GM21619 (cell line): ENCODE measurements at regions not wholly inside any gene's neighbourhood (a gene's known extent, or its start where the extent isn't known, plus 50 kb on each side); places are given as distances from the start of the nearest gene placed in this dataset.
"Not testable (repeated sequence)": the region's sequence is repeated elsewhere in the genome, so short reads cannot be mapped to it uniquely, and the experiment has no call there.

Experiments
- ATAC-seq: cut with Tn5 transposase; IDR thresholded peaks from one replicate; pipeline ENCODE4 v1.9.1; 2021; ENCODE audit not compliant: unreplicated experiment

DNA sequence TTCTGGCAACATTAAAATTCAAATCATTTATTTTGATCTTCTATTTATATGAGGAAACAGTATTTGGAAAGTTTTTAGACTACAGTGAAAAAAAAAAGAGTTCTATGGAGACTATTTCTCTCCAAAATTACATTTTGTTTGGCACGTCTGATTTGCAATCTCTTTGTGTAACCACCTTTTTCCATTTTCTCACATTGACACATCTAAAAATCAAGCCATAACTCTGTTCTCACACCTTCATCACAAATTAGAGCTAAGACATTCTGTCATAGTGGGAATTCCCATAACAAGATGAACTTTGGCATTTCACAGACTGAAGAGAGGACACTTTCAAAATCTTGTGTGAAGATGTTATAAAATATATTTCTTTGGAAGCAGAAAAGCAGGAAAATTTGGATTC, 468.9 kb downstream of the GRIA2 start:
- no peak for ATAC-seq

DNA sequence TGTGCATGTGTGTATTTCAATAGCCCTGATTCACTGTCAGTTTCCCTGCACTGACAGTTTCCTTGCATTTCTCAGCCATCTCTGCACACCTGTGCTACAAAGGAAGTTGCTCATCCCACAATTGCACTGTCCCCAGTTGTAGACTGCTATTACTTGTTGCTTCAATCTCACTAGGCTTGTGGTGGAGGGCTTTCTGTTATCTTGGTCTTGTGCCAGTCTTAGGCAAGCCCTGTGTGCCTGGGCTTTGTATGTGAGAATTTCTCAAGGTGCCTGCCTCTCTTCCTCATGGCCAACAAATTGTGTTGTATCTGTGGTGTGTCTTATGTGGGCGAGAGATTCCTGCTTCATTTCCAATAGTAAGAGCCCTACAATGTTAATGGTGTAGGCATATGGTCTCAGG, 467.4 kb downstream of the GRIA2 start:
- no peak for ATAC-seq

DNA sequence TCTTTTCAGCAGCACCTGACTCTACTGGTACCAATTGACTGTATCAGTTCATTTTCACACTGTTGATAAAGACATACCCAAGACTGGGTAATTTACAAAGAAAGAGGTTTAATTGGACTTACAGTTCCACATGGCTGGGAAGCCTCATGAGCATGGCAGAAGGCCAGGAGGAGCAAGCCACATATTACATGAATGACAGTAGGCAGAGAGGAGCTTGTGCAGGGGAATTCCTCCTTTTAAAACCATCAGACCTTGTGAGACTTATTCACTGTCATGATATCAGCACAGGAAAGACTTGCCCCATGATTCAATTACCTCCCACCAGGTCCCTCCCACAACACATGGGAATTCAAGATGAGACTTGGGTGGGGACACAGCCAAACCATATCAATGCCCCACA, 458.8 kb downstream of the GRIA2 start:
- not testable (repeated sequence) for ATAC-seq

DNA sequence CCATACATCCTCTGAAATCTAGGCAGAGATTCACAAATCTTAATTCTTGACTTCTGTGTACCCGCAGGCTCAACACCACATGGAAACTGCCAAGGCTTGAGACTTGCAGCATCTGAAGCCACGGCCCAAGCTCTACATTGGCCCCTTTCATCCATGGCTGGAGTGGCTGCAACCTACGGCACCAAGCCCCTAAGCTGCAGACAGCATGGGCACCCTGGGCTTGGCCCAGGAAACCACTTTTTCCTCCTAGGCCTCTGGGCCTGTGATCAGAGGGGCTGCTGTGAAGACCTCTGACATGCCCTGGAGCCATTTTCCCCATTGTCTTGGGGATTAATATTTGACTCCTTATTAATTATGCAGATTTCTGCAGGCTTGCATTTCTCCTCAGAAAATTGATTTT, 457.9 kb downstream of the GRIA2 start:
- ATAC-seq: no peak

DNA sequence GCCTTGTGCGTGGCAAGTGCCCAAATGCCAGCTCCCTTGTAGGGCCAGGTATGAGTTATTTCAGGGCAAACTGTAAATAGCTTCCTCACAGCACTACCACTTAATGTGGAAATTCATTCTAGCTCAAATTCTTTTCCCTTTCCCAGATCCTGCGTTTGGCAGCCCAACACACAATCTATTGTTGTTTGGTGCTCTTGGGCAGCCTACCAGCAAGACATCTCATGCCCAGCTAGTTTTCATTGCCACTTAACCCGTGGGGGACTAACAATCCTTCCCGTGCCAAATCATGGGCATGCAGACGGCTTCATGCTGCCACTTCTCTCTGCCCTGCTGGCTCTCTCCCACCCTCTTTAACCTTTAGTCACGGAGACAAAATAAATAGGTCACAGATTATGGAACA, 454.2 kb downstream of the GRIA2 start:
- ATAC-seq: no peak

DNA sequence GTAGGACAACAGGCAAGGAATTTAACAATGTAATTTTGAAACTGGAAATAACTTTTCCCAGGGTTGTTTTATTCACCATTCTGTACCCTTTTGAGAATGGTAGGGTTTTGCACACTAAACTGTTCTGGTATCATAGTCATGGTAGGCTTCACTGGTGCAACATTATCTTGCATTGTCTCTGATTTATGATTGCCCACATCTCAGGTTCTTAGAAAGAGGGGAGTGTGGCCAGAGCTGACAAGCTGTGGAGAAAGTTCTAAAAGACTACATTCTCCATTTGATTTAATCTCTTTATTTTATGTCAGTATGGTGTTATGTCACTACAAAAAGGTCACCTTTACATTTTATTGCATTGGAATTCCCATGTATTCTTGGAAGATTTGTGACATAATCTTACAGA, 447.3 kb downstream of the GRIA2 start:
- no peak for ATAC-seq

DNA sequence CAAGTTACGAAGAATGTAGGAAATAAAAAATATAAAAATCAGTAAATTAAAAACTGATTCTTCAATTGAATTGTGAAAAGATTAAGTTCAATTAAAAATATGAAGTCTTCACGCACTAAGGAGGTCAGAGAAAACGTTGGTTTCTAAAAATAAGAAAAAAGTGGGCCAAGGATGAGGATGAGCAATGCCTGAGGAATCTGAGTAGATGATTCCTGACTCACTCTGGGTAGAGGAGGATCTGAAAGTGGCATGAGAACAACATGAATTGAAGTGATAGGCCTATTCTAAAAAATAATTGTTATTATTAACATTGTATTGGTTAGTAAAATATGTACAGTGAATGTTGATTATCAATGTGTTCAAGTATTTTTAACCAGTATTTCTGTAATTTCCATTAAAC, 444.2 kb downstream of the GRIA2 start:
- ATAC-seq: no peak

DNA sequence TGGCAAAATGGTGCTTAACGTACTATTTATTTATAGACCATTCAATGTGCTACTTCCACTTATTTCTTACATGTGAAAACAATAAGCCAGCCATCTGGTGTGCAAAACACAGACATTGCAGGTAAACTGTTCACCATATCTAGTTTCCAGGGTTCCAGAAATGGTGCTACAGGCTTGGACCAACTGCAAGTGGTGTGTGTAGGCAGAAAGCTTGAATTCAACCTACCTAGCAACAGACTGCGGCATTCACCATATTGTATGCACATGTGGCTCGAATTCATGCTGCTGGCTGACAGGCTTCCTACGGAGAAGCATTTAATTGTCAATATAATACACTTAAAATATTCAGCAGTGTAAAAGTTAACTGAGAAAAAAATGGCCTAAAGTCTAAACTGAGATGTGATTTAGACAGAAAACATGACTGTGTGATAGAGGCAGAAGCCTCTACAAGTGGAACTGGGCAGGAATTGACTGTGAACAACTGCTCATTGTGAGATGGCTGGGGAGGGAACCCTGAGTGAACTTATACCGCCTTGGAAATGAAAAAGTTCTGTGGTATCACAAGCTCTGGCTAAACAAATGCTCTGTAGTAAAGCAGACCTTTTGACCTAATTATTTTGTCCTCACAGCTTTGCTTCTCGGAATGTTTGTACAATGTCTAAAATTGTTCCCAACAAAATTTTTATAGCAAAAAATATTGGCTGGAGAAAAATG, 434.7 kb downstream of the GRIA2 start:
- no peak for ATAC-seq

DNA sequence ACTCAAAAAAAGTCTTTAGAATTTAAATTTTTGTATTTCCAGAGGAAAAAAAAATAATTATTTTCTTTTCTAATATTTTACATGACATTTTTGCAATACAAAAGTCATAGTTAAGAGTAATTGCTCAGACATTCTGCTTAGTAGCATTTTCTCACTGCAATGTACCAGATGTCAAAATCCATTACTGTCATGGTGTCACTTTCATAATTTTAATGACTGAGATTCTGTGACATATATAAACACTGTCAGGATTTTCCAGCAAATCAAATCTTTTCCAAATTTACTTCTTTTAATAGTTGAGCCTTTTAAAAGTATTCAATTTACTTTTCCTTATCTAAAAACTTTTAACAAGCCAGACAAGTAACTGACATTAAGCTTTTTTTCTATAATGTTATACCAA, 422.7 kb downstream of the GRIA2 start:
- ATAC-seq: no peak

DNA sequence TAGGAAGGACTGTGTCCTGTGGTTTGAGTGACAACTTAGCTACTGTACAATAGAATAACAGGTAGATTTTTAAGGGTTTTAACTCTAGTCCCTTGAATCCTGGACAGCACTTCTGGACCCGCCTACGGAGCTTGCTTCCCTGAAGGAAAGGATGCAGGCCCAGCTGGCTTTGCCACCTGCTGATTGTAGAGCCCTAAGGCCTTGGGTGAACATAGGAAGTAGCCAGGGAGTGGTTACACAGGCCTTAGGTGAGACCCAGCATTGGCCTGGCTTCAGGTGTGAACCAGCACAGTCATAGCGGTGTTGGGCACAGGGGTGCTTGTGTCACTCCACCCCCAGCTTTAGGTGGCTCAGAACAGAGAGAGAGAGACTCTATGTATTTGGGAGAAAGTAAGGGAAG, 413.5 kb downstream of the GRIA2 start:
- ATAC-seq: no peak

DNA sequence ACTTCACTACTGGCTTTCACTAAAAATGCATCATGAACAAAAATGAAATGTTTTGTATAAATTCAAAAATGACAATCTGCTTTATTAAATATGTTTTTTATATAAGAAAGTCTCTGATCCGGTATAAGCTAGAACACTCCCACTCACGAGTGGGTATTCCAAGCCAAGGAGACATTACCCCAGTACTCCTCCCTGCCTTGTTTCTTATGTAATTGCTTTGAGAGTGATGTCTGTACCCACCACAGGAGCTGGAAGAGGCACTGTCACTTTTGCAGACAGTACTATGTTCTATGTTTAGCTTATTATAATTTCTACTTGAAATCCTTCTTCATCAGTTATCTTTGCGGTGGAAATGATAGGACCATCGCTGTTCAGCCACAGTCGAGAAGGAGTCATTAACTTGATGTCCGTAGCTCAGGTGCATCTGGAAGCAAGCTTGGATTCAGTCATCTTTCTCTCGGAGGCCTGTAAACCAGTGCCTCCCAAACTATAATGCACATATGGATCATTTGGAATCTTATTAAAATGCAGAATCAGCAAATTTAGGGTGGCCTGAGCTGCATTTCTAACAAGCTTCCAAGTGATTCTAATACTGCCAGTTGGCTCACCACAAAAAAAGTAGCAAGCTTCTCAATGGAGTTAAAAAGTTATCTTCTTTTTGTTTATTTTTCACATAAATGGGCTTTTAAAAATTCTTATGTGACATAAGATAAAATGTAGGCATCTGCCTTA, 396.4 kb downstream of the GRIA2 start:
- no peak for ATAC-seq

DNA sequence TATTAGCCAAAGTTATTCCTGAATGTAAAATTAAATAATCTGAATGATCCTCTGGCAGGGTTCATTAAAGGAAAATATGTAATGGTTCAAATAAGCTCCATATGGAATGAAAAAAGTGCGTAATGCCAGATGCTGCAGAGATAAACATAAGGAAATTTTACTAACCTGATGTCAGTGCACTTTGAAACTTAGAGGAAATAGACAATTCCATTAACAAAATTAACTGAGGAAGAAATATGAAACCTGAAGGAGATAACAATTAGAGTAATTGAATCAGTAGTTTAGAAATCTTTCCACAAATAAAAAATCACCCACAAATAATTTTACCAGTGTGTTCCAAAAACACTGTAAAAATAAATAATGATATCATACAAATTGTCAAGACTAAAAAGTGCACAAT, 387.5 kb downstream of the GRIA2 start:
- ATAC-seq: no peak

DNA sequence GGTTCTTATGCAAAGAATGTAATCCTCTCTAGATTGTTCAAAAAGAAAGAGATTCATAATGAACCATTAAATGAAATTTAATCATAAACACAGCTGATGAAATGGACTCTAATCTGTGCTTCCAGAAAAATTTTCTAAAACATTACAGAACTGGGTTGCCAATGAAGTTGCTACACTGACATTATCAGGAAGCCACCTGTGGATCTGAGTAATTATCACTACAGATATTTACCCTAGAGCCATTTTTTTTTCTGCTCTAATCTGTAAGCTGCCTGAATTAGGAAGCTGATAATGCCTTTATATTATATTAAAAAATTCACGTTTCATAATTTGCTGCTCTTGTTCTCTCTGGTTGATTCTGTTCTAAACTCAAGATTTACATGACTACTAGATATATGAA, 380.1 kb downstream of the GRIA2 start:
- no peak for ATAC-seq

DNA sequence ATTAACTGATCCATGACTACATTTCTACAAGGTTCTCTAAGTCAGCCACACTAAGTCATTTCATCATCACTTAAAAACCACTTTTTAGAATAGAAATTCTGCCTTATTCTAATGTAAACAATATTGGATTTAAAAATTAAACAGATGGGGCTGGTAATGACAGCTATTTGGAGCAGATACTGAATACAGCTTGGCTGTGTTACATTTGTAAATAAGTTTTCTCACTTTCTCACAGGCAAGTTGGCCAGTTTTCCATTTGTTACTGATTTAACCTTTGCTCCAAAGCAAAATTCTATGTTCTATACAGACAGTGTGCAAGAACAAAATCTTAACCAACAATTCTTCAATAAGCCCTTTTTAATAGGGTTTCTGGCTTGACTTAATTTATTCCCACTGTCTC, 370.7 kb downstream of the GRIA2 start:
- ATAC-seq: no peak

DNA sequence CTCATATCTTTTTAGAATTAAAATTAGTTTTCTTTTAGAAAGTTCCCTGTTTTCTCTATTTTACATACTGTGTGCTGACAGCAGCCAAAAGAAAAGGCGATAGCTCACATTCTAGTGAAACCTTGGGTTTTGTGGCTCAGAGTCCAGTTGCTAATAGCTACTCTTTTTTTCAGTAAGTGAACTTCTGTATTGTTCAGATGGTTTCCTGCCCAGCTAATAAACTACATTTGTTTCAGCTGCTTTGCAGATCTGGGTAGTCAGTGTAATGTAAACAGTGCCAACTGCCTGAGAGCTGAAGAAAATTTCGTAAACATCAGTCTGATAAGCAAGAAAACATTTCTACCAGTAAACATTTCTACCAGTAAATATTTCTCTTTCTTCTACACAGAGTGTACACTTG, 370.2 kb downstream of the GRIA2 start:
- no peak for ATAC-seq

DNA sequence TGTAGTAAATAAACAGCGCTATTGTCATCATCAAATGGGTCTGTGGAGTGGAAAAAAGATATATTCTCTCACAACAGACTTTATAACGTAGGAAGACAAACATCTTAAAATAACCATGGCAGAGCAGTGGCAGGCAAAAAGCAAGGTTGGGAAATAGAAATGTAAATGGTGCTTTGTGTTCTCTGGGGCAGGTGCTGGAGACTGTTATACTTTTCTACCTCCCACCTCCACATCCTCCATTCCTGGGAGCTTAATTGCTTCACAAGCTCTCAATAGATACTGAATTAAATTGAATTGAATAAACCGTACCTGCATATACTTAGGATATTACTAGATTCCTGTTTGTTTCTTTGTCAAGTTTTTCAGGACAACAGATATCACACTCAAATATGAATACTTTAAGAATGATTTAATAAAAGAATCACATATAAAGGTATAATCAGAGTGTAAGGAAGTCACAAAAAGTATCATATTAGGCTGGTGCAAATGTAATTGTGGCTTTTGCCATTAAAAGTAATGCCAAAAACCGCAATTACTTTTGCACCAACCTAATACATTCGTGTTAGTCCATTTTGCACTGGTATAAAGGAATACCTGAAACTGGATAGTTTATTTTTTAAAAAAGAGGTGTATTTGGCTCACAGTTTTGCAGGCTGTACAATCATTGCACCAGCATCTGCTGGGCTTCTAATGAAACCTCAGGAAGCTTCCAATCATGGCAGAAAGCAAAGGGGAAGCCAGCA, 367.3 kb downstream of the GRIA2 start:
- no peak for ATAC-seq

DNA sequence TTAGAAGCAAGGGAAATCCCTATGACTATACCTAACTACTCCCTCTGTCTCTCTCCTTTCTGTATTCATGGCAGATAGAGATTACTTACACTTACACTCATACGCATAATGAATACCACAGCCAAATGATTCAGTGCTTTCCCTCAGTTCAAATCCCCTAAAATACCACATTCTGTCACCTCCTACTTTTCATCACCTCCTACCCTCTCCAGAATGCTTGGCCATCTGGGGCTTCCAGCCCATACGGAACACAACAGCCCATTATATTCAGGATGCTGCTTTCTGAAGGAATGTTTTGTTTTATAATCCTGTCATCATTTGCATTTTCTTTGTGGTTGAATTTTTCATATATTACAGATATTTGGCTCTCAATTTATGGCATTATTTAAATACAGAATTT, 361.6 kb downstream of the GRIA2 start:
- no peak for ATAC-seq

DNA sequence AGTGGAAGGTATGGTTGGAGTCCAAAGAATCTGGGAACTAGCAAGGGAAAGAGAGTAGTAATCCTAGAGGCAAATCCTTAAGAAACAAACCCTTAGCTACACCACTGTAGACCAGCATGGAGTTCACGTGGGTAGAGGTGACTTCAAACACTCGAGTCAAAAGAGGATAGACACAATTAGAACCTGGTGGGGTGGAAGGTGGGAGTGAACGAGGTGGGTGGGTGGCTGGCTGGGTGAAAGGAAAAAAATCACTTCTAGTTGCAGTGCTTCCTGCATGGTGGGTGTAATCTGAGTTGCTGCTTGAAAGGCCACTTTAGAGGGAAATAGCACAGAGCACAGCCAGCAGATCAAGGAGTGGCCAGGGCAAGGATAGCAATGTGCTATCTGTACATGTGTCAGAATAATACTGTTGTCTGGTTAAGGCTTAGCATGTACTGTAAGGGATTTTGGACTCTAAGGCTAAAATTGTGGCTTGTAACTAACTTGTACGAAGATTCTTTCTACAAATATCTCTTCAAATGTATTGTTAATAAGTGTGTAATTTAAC, 356.2 kb downstream of the GRIA2 start:
- ATAC-seq: no peak

DNA sequence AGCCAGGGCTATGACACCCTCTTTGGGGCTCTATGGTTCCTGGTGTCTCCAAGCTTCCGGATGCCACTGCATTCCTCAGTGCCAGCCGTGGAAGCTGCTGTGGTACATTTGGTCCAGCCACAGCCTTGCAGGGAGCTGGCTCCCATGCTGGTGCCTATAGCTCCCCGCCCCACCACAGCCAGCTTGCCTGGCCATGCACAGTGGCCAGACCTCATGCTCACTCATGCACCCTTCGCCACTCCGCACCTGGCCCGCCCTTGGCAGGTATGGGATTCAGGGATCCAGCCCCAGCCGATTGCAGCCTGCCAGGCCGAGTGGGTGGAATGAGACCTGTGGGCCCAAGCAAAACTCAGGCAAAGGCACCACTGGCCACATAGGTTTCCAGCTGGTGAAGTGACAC, 354.8 kb downstream of the GRIA2 start:
- no peak for ATAC-seq

DNA sequence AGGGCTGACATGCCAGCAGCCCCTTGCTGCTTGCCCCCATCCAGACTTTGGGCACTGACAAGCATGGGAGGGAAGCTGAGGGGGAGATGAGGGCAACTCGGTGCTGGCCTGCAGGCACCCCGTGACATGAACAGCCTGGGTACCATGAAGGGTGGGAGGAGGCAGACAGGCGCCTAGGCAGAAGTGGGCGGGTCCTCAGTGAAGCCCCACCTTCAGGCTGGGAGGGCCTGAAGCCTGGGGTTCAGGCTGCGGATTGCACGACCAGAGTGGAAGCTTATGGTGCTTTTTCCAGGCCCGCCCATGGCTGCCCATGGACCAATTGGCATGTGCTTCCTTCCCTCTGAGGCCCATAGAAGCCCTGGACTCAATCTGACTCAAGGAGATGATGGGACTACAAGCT, 354.1 kb downstream of the GRIA2 start:
- ATAC-seq: no peak

DNA sequence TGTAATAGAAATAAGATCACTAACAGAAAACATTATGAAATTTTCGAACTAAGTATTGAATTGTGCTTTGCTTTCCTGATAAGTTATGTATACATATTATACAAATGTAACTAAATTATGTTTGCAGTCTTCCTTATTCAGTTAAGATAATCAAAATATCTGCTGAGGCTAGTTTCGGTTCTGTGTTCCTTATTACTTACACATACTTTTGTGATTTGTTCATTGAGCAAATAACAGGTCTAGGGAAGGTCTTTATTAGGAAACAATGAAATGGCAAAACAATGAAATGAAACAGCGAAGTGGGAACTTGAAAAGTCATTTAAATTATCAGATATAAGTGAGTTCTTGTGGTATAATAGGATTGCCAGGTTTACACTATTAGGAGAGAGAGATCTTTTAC, 352.4 kb downstream of the GRIA2 start:
- no peak for ATAC-seq

DNA sequence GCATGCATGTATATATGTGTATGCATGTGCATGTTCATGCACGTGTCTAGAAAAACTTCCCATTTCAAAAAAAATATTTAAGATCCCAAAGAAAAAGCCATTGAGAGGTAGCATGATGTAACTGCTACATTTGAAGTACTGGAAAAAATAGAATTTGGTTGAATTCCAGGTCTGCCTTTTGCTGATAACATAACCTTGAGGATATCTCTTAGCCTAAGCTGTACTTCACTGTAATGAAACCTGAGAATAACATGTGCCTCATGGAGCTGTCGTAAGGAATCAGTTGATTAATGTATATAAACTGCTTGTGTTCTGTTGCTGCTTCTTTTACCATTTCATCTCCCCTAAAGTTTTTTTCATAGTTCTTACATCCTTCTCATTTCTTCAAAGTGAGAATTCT, 351.8 kb downstream of the GRIA2 start:
- no peak for ATAC-seq
